GM23338 (cell line): ENCODE measurements at regions not wholly inside any gene's neighbourhood (a gene's known extent, or its start where the extent isn't known, plus 50 kb on each side); places are given as distances from the start of the nearest gene placed in this dataset.
"Not testable (repeated sequence)": the region's sequence is repeated elsewhere in the genome, so short reads cannot be mapped to it uniquely, and the experiment has no call there.

Experiments used
- ATAC-seq: fragments of 200-7000 bp; cut with Tn5 transposase; 3 replicates; pipeline ENCODE4 v1.9.1; 2020
- DNase-seq: peaks from one replicate; pipeline ENCODE4 v3.0.0-alpha.2; 2015; ENCODE audit warnings: low spot score
- H2AFZ ChIP-seq: fragments of 200-600 bp; sonication (generic); 2 replicates; pipeline ENCODE4 v1.8.0; 2016; ENCODE audit warnings: antibody characterized with exemption, mild to moderate bottlenecking, moderate library complexity
- H3F3A ChIP-seq: fragments of 200-600 bp; sonication (generic); replicated peaks from 2 replicates; pipeline ENCODE4 v1.8.0; 2017; ENCODE audit warnings: antibody characterized with exemption, mixed run types, low read depth
- H3K27ac ChIP-seq: fragments of 200-600 bp; sonication (generic); 2 replicates; pipeline ENCODE4 v1.6.1; 2016; ENCODE audit warnings: low read depth
- H3K27me3 ChIP-seq: fragments of 200-600 bp; sonication (generic); 2 replicates; pipeline ENCODE4 v1.8.0; 2016; ENCODE audit warnings: mild to moderate bottlenecking, mixed run types, moderate library complexity; ENCODE audit not compliant: insufficient read depth
- H3K36me3 ChIP-seq: fragments of 200-600 bp; sonication (generic); 2 replicates; pipeline ENCODE4 v1.8.0; 2016; ENCODE audit warnings: mild to moderate bottlenecking; ENCODE audit not compliant: insufficient read depth
- H3K4me1 ChIP-seq: fragments of 200-600 bp; sonication (generic); 2 replicates; pipeline ENCODE4 v1.8.0; 2016; ENCODE audit warnings: mild to moderate bottlenecking, moderate library complexity; ENCODE audit not compliant: insufficient read depth
- H3K4me2 ChIP-seq: fragments of 200-600 bp; sonication (generic); 2 replicates; pipeline ENCODE4 v1.7.1; 2017; ENCODE audit warnings: mixed run types
- H3K4me3 ChIP-seq: fragments of 200-600 bp; sonication (generic); 2 replicates; pipeline ENCODE4 v1.6.1; 2016; ENCODE audit warnings: mixed run types
- H3K79me2 ChIP-seq: fragments of 200-600 bp; sonication (generic); replicated peaks from 2 replicates; pipeline ENCODE4 v1.8.0; 2017; ENCODE audit warnings: mild to moderate bottlenecking; ENCODE audit not compliant: insufficient read depth
- H3K9me2 ChIP-seq: fragments of 200-600 bp; sonication (generic); 2 replicates; pipeline ENCODE4 v1.8.0; 2017; ENCODE audit not compliant: insufficient read depth
- H4K20me1 ChIP-seq: fragments of 200-600 bp; sonication (generic); replicated peaks from 2 replicates; pipeline ENCODE4 v1.8.0; 2017; ENCODE audit warnings: mild to moderate bottlenecking; ENCODE audit not compliant: insufficient read depth
- H3K27ac Mint-ChIP-seq: 2 replicates; pipeline ENCODE4 v1.8.0; 2020; ENCODE audit warnings: inconsistent platforms, mild to moderate bottlenecking, moderate library complexity, mixed read lengths
- H3K27me3 Mint-ChIP-seq: 3 replicates; pipeline ENCODE4 v1.8.0; 2022; ENCODE audit warnings: low read depth, mild to moderate bottlenecking, moderate library complexity, mixed read lengths, inconsistent platforms; ENCODE audit not compliant: insufficient read depth, poor library complexity
- H3K36me3 Mint-ChIP-seq: 3 replicates; pipeline ENCODE4 v1.8.0; 2021; ENCODE audit warnings: low read depth, mild to moderate bottlenecking, inconsistent platforms, moderate library complexity, mixed read lengths
- H3K4me1 Mint-ChIP-seq: 3 replicates; pipeline ENCODE4 v1.8.0; 2020; ENCODE audit warnings: mild to moderate bottlenecking, inconsistent platforms, mixed read lengths
- H3K4me3 Mint-ChIP-seq: 3 replicates; pipeline ENCODE4 v1.8.0; 2021; ENCODE audit warnings: moderate library complexity, mild to moderate bottlenecking, inconsistent platforms, mixed read lengths
- H3K9me3 Mint-ChIP-seq: 3 replicates; pipeline ENCODE4 v1.8.0; 2020; ENCODE audit warnings: moderate library complexity, mild to moderate bottlenecking, inconsistent platforms, mixed read lengths
- EZH2phosphoT487 ChIP-seq: fragments of 200-600 bp; sonication (generic); IDR thresholded peaks from one replicate; pipeline ENCODE4 v1.8.1; 2018; ENCODE audit warnings: antibody characterized with exemption; ENCODE audit not compliant: unreplicated experiment
- NANOG ChIP-seq: IDR thresholded peaks from 2 replicates; pipeline ENCODE4 v1.6.1; 2016; ENCODE audit warnings: antibody characterized with exemption, borderline replicate concordance
- REST ChIP-seq: IDR thresholded peaks from one replicate; pipeline ENCODE4 v1.6.1; 2018; ENCODE audit warnings: antibody characterized with exemption; ENCODE audit not compliant: unreplicated experiment
- STAT1 ChIP-seq: IDR thresholded peaks from one replicate; pipeline ENCODE4 v1.6.1; 2016; ENCODE audit warnings: antibody characterized with exemption; ENCODE audit not compliant: unreplicated experiment
- ZNF331 ChIP-seq: fragments of 250-450 bp; sonication (Bioruptor Pico); IDR thresholded peaks from 2 replicates; pipeline ENCODE4 v1.5.0; 2020; ENCODE audit warnings: low read depth, mild to moderate bottlenecking, moderate library complexity
- TF ChIP-seq, protein P1 (sequence below): IDR thresholded peaks from 2 replicates; pipeline ENCODE4 v1.6.1; 2016; ENCODE audit warnings: antibody characterized with exemption

DNA sequence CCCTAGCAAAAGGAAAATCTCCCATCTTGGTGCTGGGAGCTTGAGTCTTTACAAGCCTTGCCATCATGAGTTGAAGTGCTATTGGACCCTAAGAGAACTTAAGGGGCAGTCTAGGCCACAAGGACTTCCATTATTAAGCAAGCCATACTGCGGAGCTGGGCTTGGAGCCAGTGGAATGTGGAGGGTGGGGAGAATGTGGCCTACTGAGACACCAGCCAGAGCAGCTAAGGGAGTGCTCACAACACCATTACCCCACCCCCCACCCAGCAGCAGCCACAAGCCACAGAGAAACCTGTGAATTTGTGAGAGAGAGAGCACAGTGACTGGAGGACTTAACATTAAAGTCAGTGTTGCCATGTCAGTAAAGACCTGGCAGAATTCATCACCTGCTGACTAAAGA lies 133.0 kb upstream of the ALG10B start:
- Mint-ChIP-seq H3K9me3 (peaks cover 83% of the 10 kb centered on the region), H3K36me3 (peaks cover 20% of the 10 kb centered on the region; the same call in 2 of the 3 replicates)
- H3K27ac ChIP-seq, H3K27me3 ChIP-seq, H3K4me1 ChIP-seq, DNase-seq, H3K4me3 ChIP-seq, H3K9me2 ChIP-seq, ATAC-seq, H3K4me1 Mint-ChIP-seq, H3K27me3 Mint-ChIP-seq, H4K20me1 ChIP-seq, H3K36me3 ChIP-seq, H3K4me3 Mint-ChIP-seq, H3K27ac Mint-ChIP-seq, H3F3A ChIP-seq, H3K79me2 ChIP-seq, H3K4me2 ChIP-seq, H2AFZ ChIP-seq: not testable (repeated sequence)

GRCh38 chr12:38197286-38197685 lies 119.3 kb upstream of the ALG10B start:
- not testable (repeated sequence) for H3K4me1 ChIP-seq, H3K9me2 ChIP-seq, H4K20me1 ChIP-seq, H3K79me2 ChIP-seq, H3K4me3 Mint-ChIP-seq, H3F3A ChIP-seq, H3K4me1 Mint-ChIP-seq, DNase-seq, H3K27me3 Mint-ChIP-seq, H3K36me3 ChIP-seq, H3K27ac Mint-ChIP-seq, H3K27ac ChIP-seq, H3K4me2 ChIP-seq, ATAC-seq, H3K4me3 ChIP-seq, H2AFZ ChIP-seq, H3K27me3 ChIP-seq
- Mint-ChIP-seq H3K9me3 (peaks cover 96% of the 10 kb centered on the region), H3K36me3 (peaks cover 30% of the 10 kb centered on the region)

- Histone ChIP-seq H4K20me1 (no peaks in the 10 kb centered on the region), H2AFZ (no peak overlapping the region), H3K4me1 (no peaks in the 10 kb centered on the region), H3K36me3 (no peaks in the 10 kb centered on the region), H3K9me2 (no peaks in the 10 kb centered on the region), H3K4me2 (no peak overlapping the region), H3K27me3 (no peaks in the 10 kb centered on the region), H3K27ac (no peak overlapping the region), H3K79me2 (no peaks in the 10 kb centered on the region), H3F3A (no peaks in the 10 kb centered on the region), H3K4me3 (no peak overlapping the region)
- ATAC-seq (no peak), DNase-seq (no peak)
- no peaks in the 10 kb centered on the region for H3K27me3 Mint-ChIP-seq
- peaks cover 98% of the 10 kb centered on the region for H3K9me3 Mint-ChIP-seq
- H3K4me3 Mint-ChIP-seq: no peak overlapping the region
- TF ChIP-seq STAT1 (no peak), NANOG (no peak), EZH2phosphoT487 (no peak), ZNF331 (CRISPR knock-in tag) (no peak), REST (no peak)
- TF ChIP-seq, protein P1, sequence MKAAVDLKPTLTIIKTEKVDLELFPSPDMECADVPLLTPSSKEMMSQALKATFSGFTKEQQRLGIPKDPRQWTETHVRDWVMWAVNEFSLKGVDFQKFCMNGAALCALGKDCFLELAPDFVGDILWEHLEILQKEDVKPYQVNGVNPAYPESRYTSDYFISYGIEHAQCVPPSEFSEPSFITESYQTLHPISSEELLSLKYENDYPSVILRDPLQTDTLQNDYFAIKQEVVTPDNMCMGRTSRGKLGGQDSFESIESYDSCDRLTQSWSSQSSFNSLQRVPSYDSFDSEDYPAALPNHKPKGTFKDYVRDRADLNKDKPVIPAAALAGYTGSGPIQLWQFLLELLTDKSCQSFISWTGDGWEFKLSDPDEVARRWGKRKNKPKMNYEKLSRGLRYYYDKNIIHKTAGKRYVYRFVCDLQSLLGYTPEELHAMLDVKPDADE: no peak
- H3K36me3 Mint-ChIP-seq: peaks cover 34% of the 10 kb centered on the region
- no peaks in the 10 kb centered on the region for H3K4me1 Mint-ChIP-seq
- no peak overlapping the region for H3K27ac Mint-ChIP-seq
These were observed 114.9 kb upstream of the ALG10B start for GRCh38 chr12:38201461-38202276.
